GM12878 (cell line): ENCODE measurements at regions not wholly inside any gene's neighbourhood (a gene's known extent, or its start where the extent isn't known, plus 50 kb on each side); places are given as distances from the start of the nearest gene placed in this dataset.

ENCODE experiments used
- ATAC-seq: fragments of 200-7000 bp; cut with Tn5 transposase; 3 replicates; pipeline ENCODE4 v1.9.1; 2020; ENCODE audit warnings: mild to moderate bottlenecking, moderate library complexity
- BruUV-seq: library from RNA; stranded (reverse); fragments of 400-500 nt; replicated peaks from 2 replicates; lab custom pipeline; 2021; lab: Mats Ljungman, UMichigan
- CTCF ChIA-PET: fragments of 300-600 bp; sonication (Branson Sonifier 250); formaldehyde crosslinking; extraction: SDS; loops from one replicate; lab custom pipeline; 2021; ENCODE audit warnings: inconsistent platforms; lab: Yijun Ruan, JAX
- POLR2A ChIA-PET: fragments of 350-600 bp; formaldehyde crosslinking; extraction: SDS; loops from one replicate; lab custom pipeline; 2021; ENCODE audit warnings: inconsistent platforms; lab: Charles Lee
- RAD21 ChIA-PET: fragments of 300-600 bp; sonication (Branson Sonifier 250); formaldehyde crosslinking; loops from one replicate; lab custom pipeline; 2023; ENCODE audit warnings: antibody characterized with exemption; ENCODE audit not compliant: unreplicated experiment; lab: Charles Lee
- SMC1A ChIA-PET: fragments of 300-600 bp; sonication (Branson Sonifier 250); formaldehyde crosslinking; loops from one replicate; lab custom pipeline; 2023; ENCODE audit not compliant: unreplicated experiment, uncharacterized antibody; lab: Charles Lee
- DNase-seq: peaks from one replicate; pipeline ENCODE4 v3.0.0-alpha.2; 2011; ENCODE audit warnings: low read depth, low spot score
- FAIRE-seq: peaks from 3 replicates; lab custom pipeline; 2011; peaks lifted over from hg19 to GRCh38; lab: Jason Lieb, UNC
- H2AFZ ChIP-seq: 2 replicates; pipeline ENCODE4 v1.6.0; 2011; ENCODE audit warnings: low read depth, low read length, control low read depth; ENCODE audit not compliant: control insufficient read depth
- H3K27ac ChIP-seq: 2 replicates; pipeline ENCODE4 v1.5.1; 2011; ENCODE audit warnings: control low read depth; ENCODE audit not compliant: control insufficient read depth, insufficient read depth
- H3K27me3 ChIP-seq, 2 experiments: replicated peaks in 1 of 2; 2 replicates each; pipeline versions ENCODE4 v1.6.0 to v1.6.1; 2011; ENCODE audit warnings: low read length in 1 of 2; ENCODE audit not compliant: control insufficient read depth in 2 of 2, insufficient read depth in 2 of 2
- H3K36me3 ChIP-seq, 2 experiments: 2 replicates each; pipeline ENCODE4 v1.5.1; 2011; ENCODE audit warnings: low read length in 1 of 2; ENCODE audit not compliant: control insufficient read depth in 2 of 2, insufficient read depth in 2 of 2
- H3K4me1 ChIP-seq: 2 replicates; pipeline ENCODE4 v1.6.1; 2011; ENCODE audit warnings: mild to moderate bottlenecking, low read length, moderate library complexity, mixed read lengths; ENCODE audit not compliant: control insufficient read depth, insufficient read depth
- H3K4me2 ChIP-seq: 2 replicates; pipeline ENCODE4 v1.6.0; 2011; ENCODE audit warnings: control low read depth; ENCODE audit not compliant: control insufficient read depth, insufficient read depth
- H3K4me3 ChIP-seq: fragments of 200-600 bp; sonication (generic); 2 replicates; pipeline ENCODE4 v1.5.1; 2016
- H3K79me2 ChIP-seq: 2 replicates; pipeline ENCODE4 v1.6.0; 2011; ENCODE audit warnings: low read length; ENCODE audit not compliant: control insufficient read depth, insufficient read depth
- H3K9ac ChIP-seq: 2 replicates; pipeline ENCODE4 v1.8.0; 2011; ENCODE audit warnings: low read length, control low read depth, mixed read lengths; ENCODE audit not compliant: control insufficient read depth, insufficient read depth
- H3K9me3 ChIP-seq: replicated peaks from 3 replicates; pipeline ENCODE4 v1.5.1; 2011; ENCODE audit warnings: mild to moderate bottlenecking, low read length; ENCODE audit not compliant: control insufficient read depth, insufficient read depth
- H4K20me1 ChIP-seq: 2 replicates; pipeline ENCODE4 v1.6.0; 2011; ENCODE audit not compliant: control insufficient read depth, insufficient read depth
- BACH1 ChIP-seq: fragments of 450-650 bp; IDR thresholded peaks from 2 replicates; pipeline ENCODE4 v1.6.1; 2017; ENCODE audit warnings: mild to moderate bottlenecking, borderline replicate concordance
- BCL11A ChIP-seq: IDR thresholded peaks from 2 replicates; pipeline ENCODE4 v1.6.1; 2011; ENCODE audit warnings: low read depth, low read length
- BCL3 ChIP-seq: IDR thresholded peaks from 2 replicates; pipeline ENCODE4 v1.6.1; 2011; ENCODE audit warnings: borderline replicate concordance, low read depth, mild to moderate bottlenecking, moderate library complexity, low read length; ENCODE audit not compliant: insufficient read depth, poor library complexity, severe bottlenecking
- ETV6 ChIP-seq, 2 experiments: fragments of 450-650 bp in 1 of 2; IDR thresholded peaks in 1 of 2; conservative IDR thresholded peaks in 1 of 2; 2 replicates each; pipeline ENCODE4 v1.6.1; 2014; ENCODE audit warnings: antibody characterized with exemption in 1 of 2, borderline replicate concordance in 1 of 2, low read depth in 1 of 2, mild to moderate bottlenecking in 1 of 2, moderate library complexity in 1 of 2
- HDGF ChIP-seq: fragments of 450-650 bp; IDR thresholded peaks from 2 replicates; pipeline ENCODE4 v1.6.1; 2016; ENCODE audit warnings: antibody characterized with exemption
- KLF5 ChIP-seq: fragments of 450-650 bp; IDR thresholded peaks from 2 replicates; pipeline ENCODE4 v1.6.1; 2014; ENCODE audit warnings: mild to moderate bottlenecking; ENCODE audit not compliant: partially characterized antibody
- MEF2B ChIP-seq: fragments of 450-650 bp; IDR thresholded peaks from 2 replicates; pipeline ENCODE4 v1.6.1; 2018; ENCODE audit warnings: mild to moderate bottlenecking, moderate library complexity; ENCODE audit not compliant: partially characterized antibody, poor library complexity, severe bottlenecking
- MXI1 ChIP-seq: fragments of 150-350 bp; IDR thresholded peaks from 2 replicates; pipeline ENCODE4 v1.6.1; 2011; ENCODE audit warnings: low read depth, mild to moderate bottlenecking, inconsistent platforms, low read length, improper control_type of control experiment
- PAX5 ChIP-seq: IDR thresholded peaks from 2 replicates; pipeline ENCODE4 v1.6.1; 2011; ENCODE audit warnings: low read depth, low read length, borderline replicate concordance
- PKNOX1 ChIP-seq: fragments of 450-650 bp; IDR thresholded peaks from 2 replicates; pipeline ENCODE4 v1.6.1; 2016; ENCODE audit warnings: mild to moderate bottlenecking
- RBBP5 ChIP-seq: fragments of 200-600 bp; sonication (generic); conservative IDR thresholded peaks from 2 replicates; pipeline ENCODE4 v1.6.1; 2016
- SREBF2 ChIP-seq: IDR thresholded peaks from 2 replicates; pipeline ENCODE4 v1.6.1; 2012; ENCODE audit warnings: mild to moderate bottlenecking, low read length
- TARDBP ChIP-seq: IDR thresholded peaks from 2 replicates; pipeline ENCODE4 v1.6.1; 2016; ENCODE audit warnings: borderline replicate concordance
- ZNF592 ChIP-seq: fragments of 450-650 bp; IDR thresholded peaks from 2 replicates; pipeline ENCODE4 v1.6.1; 2017; ENCODE audit warnings: mild to moderate bottlenecking, moderate library complexity
- ZZZ3 ChIP-seq: IDR thresholded peaks from 2 replicates; pipeline ENCODE4 v1.6.1; 2011; ENCODE audit warnings: low read depth; ENCODE audit not compliant: control insufficient read depth, insufficient read length
- in situ Hi-C: fragments of 300-500 bp; cut with MboI; formaldehyde crosslinking; loops from 9 replicates; pipeline ENCODE4 v1.14.3; 2018; ENCODE audit warnings: mixed read lengths
- intact Hi-C: fragments of 100-400 bp; cut with micrococcal nuclease; formaldehyde crosslinking; loops from one replicate; pipeline ENCODE4 v1.14.2; 2022; ENCODE audit not compliant: unreplicated experiment
- TF ChIP-seq, protein P1 (sequence below): IDR thresholded peaks from 2 replicates; pipeline ENCODE4 v1.6.1; 2011; ENCODE audit warnings: borderline replicate concordance, low read depth, mild to moderate bottlenecking, moderate library complexity, mixed read lengths, low read length; ENCODE audit not compliant: insufficient read depth; ENCODE audit errors: extremely low read length

- no TSS peak for BruUV-seq
- Histone ChIP-seq H3K36me3 (no peaks in the 10 kb centered on the region), H3K4me1 (no peaks in the 10 kb centered on the region), H3K4me3 (no peak overlapping the region), H3K27me3 (no peaks in the 10 kb centered on the region), H4K20me1 (no peaks in the 10 kb centered on the region), H3K9me3 (no peaks in the 10 kb centered on the region), H3K9ac (no peak overlapping the region), H3K79me2 (no peaks in the 10 kb centered on the region), H3K27ac (no peak overlapping the region), H2AFZ (no peak overlapping the region), H3K4me2 (no peak overlapping the region)
- no peak for FAIRE-seq
- intact Hi-C loops (no loop called here), in situ Hi-C loops (no loop called here)
- ChIA-PET SMC1A (no interaction called here), RAD21 (no interaction called here), CTCF (no interaction called here), POLR2A (no interaction called here)
- no peak for DNase-seq
- ATAC-seq = no peak
- TF ChIP-seq PKNOX1 (no peak), MXI1 (no peak), RBBP5 (no peak), ZZZ3 (no peak), KLF5 (no peak), PAX5 (no peak), MEF2B (no peak), SREBF2 (no peak), TARDBP (no peak), ZNF592 (no peak), HDGF (no peak), BACH1 (no peak), BCL11A (no peak), BCL3 (no peak), ETV6 (conservative IDR thresholded peaks at IDR 0.05 in 1 of 2, IDR thresholded peaks at IDR 0.05 in 1 of 2; ENCODE audit: borderline replicate concordance in 1 of 2, low read depth in 1 of 2) (no peak)
- TF ChIP-seq, protein P1, sequence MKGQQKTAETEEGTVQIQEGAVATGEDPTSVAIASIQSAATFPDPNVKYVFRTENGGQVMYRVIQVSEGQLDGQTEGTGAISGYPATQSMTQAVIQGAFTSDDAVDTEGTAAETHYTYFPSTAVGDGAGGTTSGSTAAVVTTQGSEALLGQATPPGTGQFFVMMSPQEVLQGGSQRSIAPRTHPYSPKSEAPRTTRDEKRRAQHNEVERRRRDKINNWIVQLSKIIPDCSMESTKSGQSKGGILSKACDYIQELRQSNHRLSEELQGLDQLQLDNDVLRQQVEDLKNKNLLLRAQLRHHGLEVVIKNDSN = no peak
Observed at GRCh38 chr3:154981201-154981600, 98.9 kb upstream of the MME start.
